Retinal pigment epithelial cell (primary cell): ENCODE measurements at regions not wholly inside any gene's neighbourhood (a gene's known extent, or its start where the extent isn't known, plus 50 kb on each side); places are given as distances from the start of the nearest gene placed in this dataset.

ENCODE experiments used
- DNase-seq: peaks from one replicate; pipeline ENCODE4 v3.0.0-alpha.2; 2010; ENCODE audit warnings: low read depth
- H3K4me3 ChIP-seq: 2 replicates; pipeline ENCODE4 v1.5.1; 2011; ENCODE audit warnings: mild to moderate bottlenecking, low read length, control low read depth, moderate library complexity
- CTCF ChIP-seq: conservative IDR thresholded peaks from 2 replicates; pipeline ENCODE4 v1.5.1; 2011; ENCODE audit warnings: low read depth, low read length, control low read depth, inconsistent platforms

- no peak for TF ChIP-seq CTCF
- H3K4me3 ChIP-seq = no peak overlapping the region
- DNase-seq = no peak
Observed at GRCh38 chr6:5871296-5871695, 135.4 kb downstream of the NRN1 start.

GRCh38 chr6:5869676-5870075 lies 137.0 kb downstream of the NRN1 start:
- no peak for DNase-seq
- no peak overlapping the region for H3K4me3 ChIP-seq
- no peak for TF ChIP-seq CTCF

GRCh38 chr6:5869261-5869660 lies 137.5 kb downstream of the NRN1 start:
- no peak for TF ChIP-seq CTCF
- no peak for DNase-seq
- H3K4me3 ChIP-seq = no peak overlapping the region

GRCh38 chr6:5866547-5867051 lies 140.1 kb downstream of the NRN1 start:
- no peak overlapping the region for H3K4me3 ChIP-seq
- TF ChIP-seq CTCF = no peak
- no peak for DNase-seq

GRCh38 chr6:5865506-5866031 lies 141.2 kb downstream of the NRN1 start:
- DNase-seq = no peak
- TF ChIP-seq CTCF = no peak
- no peak overlapping the region for H3K4me3 ChIP-seq

- no peak overlapping the region for H3K4me3 ChIP-seq
- no peak for TF ChIP-seq CTCF
- no peak for DNase-seq
Observed at GRCh38 chr6:5860849-5861248, 145.9 kb downstream of the NRN1 start.

GRCh38 chr6:5855787-5856470 lies 150.8 kb downstream of the NRN1 start:
- TF ChIP-seq CTCF = no peak
- H3K4me3 ChIP-seq = no peak overlapping the region

More at GRCh38 chr6:5855787-5856470, 150.8 kb downstream of the NRN1 start:
- DNase-seq = no peak
